Body of pancreas (tissue), 4 donors: ENCODE measurements at regions not wholly inside any gene's neighbourhood (a gene's known extent, or its start where the extent isn't known, plus 50 kb on each side); places are given as distances from the start of the nearest gene placed in this dataset.

Source experiments
- ATAC-seq: fragments of 150-250 bp; one replicate; pipeline ENCODE4 v1.9.1; 2016
- DNase-seq, 4 donors: peaks; one replicate each; pipeline ENCODE4 v3.0.0-alpha.2; 2019
- H3K27ac ChIP-seq, 4 donors: fragments of 200-600 bp; sonication (generic); 1 replicate in 3 of 4; 2 replicates in 1 of 4; pipeline versions ENCODE4 v1.5.1 to v1.6.1; 2016 to 2019; ENCODE audit warnings: mild to moderate bottlenecking in 1 of 4, mixed read lengths in 1 of 4, moderate library complexity in 1 of 4
- H3K27me3 ChIP-seq, 2 donors: fragments of 200-600 bp; sonication (generic); one replicate each; pipeline ENCODE4 v1.6.0; 2016; ENCODE audit warnings: mild to moderate bottlenecking in 1 of 2
- H3K36me3 ChIP-seq, 2 donors: fragments of 200-600 bp; sonication (generic); replicated peaks in 1 of 2; 2 replicates each; pipeline ENCODE4 v1.5.1; 2016; ENCODE audit warnings: low read depth in 2 of 2; ENCODE audit not compliant: insufficient read depth in 1 of 2
- H3K4me1 ChIP-seq: fragments of 200-600 bp; sonication (generic); one replicate; pipeline ENCODE4 v1.6.0; 2016
- H3K4me3 ChIP-seq, 2 donors: fragments of 200-600 bp; sonication (generic); 1 replicate in 1 of 2; 2 replicates in 1 of 2; pipeline ENCODE4 v1.5.1; 2016 to 2019
- H3K9me3 ChIP-seq, 3 donors: fragments of 200-600 bp; sonication (generic); 1 replicate in 2 of 3; 2 replicates in 1 of 3; pipeline ENCODE4 v1.5.1; 2016
- POLR2A ChIP-seq, 3 donors: fragments of 450-650 bp; IDR thresholded peaks; one replicate each; pipeline ENCODE4 v1.6.1; 2016; ENCODE audit warnings: antibody characterized with exemption in 3 of 3, mild to moderate bottlenecking in 2 of 3
- WGBS, 2 donors: methylation state at CpG; one replicate each; pipeline ENCODE4 v1.1.5; 2017; 5-methylcytosine and 5-hydroxymethylcytosine counted together
- intact Hi-C: fragments of 100-400 bp; cut with DNase I; formaldehyde crosslinking; loops from one replicate; pipeline ENCODE4 v1.15.1; 2023
- TF ChIP-seq, protein P1 (sequence below), 7 experiments: fragments of 450-650 bp in 4 of 7; fragments of 200-600 bp in 3 of 7; sonication (generic) in 3 of 7; IDR thresholded peaks; one replicate each; pipeline ENCODE4 v1.5.1; 2016 to 2019; ENCODE audit warnings: antibody characterized with exemption in 7 of 7

DNA sequence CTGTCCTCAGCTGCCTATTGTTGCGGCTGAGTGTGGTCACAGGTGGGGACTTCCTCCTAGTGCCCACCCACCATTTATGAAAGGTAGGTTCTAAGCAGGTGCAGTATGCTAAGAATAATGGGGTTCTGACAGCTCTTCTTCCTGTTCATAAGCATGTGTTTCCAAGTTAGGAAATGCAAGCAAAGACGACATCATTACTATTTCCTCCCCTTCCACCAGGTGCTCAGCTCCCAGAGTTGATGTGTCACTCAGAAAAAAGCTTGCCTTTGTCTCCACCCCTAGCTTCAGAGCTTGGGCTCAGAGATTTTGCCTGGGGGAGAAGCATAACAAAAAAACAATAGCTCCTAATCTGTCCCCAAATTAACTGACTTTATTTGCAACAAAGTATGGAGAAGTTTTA lies 1076.7 kb downstream of the NR2F1-AS1 start:
- Histone ChIP-seq H3K27ac (no peak overlapping the region), H3K27me3 (no peaks in the 10 kb centered on the region), H3K9me3 (peaks cover 0 to 6% (median 0%) of the 10 kb centered on the region in 3 donors), H3K4me3 (no peak overlapping the region), H3K36me3 (no peaks in the 10 kb centered on the region), H3K4me1 (no peaks in the 10 kb centered on the region)
- TF ChIP-seq POLR2A (IDR thresholded peaks at IDR 0.05), result no peak
- DNase-seq (no peak), ATAC-seq (no peak)
- WGBS, 2 donors, result 48 to 50% methylated on average over 2 of the region's 2 CpGs
- intact Hi-C loops, result no loop called here

DNA sequence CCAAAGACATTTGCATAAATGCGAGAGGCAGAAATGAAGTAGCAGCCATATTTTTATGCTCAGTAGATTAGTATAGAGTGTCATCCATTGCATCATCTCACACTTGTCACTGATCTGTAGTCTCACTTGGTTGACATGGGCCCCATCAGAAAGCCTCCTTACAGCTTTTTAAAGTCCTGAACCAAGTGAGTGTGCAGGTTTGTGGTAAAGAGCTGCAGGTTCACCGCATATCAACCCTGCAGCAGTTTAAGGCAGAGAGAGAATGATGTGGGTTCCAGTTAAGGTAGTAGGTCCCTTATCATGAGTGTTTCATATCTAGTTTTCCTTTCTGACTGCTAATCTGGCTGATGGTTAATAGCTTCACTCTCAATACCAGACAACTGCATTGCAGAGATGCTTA lies 1080.3 kb downstream of the NR2F1-AS1 start:
- no peak for DNase-seq

DNA sequence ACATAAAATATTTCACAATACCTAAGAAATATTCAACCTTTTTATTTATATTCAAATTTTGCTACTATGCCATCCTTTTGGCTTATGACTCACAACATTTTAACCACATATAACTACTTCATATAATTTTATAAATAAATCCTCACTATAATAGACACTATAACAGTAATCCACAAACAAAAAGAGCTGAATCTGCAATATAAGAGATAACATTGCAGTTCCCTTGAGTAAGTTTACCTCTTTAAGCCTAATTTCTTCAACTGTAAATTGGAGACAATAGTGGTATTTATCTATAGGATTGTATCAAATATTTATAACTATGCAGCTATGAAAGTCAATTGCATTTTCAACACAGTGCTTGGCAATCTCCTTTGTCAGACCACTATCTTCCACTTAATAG lies 1084.5 kb downstream of the NR2F1-AS1 start:
- no peak for DNase-seq
- no peak overlapping the region for H3K4me3 ChIP-seq

More for the DNA sequence above, 1080.3 kb downstream of the NR2F1-AS1 start:
- Histone ChIP-seq H3K36me3 (no peaks in the 10 kb centered on the region), H3K9me3 (no peaks in the 10 kb centered on the region), H3K27me3 (no peaks in the 10 kb centered on the region), H3K4me1 (no peaks in the 10 kb centered on the region), H3K27ac (no peak overlapping the region), H3K4me3 (no peak overlapping the region)
- intact Hi-C loops, result no loop called here
- 85% methylated on average over 2 of the region's 2 CpGs for WGBS, 2 donors
- no peak for ATAC-seq
- no peak for TF ChIP-seq POLR2A (IDR thresholded peaks at IDR 0.05)
- TF ChIP-seq, protein P1, sequence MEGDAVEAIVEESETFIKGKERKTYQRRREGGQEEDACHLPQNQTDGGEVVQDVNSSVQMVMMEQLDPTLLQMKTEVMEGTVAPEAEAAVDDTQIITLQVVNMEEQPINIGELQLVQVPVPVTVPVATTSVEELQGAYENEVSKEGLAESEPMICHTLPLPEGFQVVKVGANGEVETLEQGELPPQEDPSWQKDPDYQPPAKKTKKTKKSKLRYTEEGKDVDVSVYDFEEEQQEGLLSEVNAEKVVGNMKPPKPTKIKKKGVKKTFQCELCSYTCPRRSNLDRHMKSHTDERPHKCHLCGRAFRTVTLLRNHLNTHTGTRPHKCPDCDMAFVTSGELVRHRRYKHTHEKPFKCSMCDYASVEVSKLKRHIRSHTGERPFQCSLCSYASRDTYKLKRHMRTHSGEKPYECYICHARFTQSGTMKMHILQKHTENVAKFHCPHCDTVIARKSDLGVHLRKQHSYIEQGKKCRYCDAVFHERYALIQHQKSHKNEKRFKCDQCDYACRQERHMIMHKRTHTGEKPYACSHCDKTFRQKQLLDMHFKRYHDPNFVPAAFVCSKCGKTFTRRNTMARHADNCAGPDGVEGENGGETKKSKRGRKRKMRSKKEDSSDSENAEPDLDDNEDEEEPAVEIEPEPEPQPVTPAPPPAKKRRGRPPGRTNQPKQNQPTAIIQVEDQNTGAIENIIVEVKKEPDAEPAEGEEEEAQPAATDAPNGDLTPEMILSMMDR (IDR thresholded peaks at IDR 0.05), result no peak

DNA sequence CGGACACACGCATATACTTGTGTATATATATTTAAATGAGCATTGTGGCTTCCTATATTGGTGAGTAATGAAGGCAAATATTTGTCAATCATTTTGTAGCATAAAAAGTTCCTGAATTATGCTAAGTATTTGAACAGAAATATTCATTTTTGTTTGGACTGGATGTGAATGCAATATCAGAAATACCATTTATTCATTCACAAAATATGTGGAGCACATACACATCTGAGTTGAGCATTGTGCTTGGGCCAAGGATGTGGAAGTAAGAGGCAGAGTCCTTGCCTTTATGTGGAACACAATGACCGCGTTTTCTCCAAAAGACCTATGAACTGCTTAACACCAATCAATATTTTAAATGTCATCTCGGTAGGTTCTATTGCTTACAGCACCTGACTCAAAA lies 1086.5 kb downstream of the NR2F1-AS1 start:
- no peak overlapping the region for H3K4me3 ChIP-seq
- no peaks in the 10 kb centered on the region for H3K4me1 ChIP-seq
- no peaks in the 10 kb centered on the region for H3K9me3 ChIP-seq
- TF ChIP-seq, protein P1 (IDR thresholded peaks at IDR 0.05), result no peak
- no peak for TF ChIP-seq POLR2A (IDR thresholded peaks at IDR 0.05)
- H3K27ac ChIP-seq, result no peak overlapping the region
- ATAC-seq (no peak), DNase-seq (no peak)
- intact Hi-C loops, result no loop called here
- H3K36me3 ChIP-seq, result no peaks in the 10 kb centered on the region
- 58 to 63% methylated on average over 5 of the region's 5 CpGs for WGBS, 2 donors
- no peaks in the 10 kb centered on the region for H3K27me3 ChIP-seq

More for the DNA sequence above, 1084.5 kb downstream of the NR2F1-AS1 start:
- Histone ChIP-seq H3K27me3 (no peaks in the 10 kb centered on the region), H3K4me1 (no peaks in the 10 kb centered on the region), H3K36me3 (no peaks in the 10 kb centered on the region), H3K9me3 (no peaks in the 10 kb centered on the region), H3K27ac (no peak overlapping the region)
- intact Hi-C loops, result no loop called here
- ATAC-seq, result no peak
- TF ChIP-seq, protein P1 (IDR thresholded peaks at IDR 0.05), result no peak
- no peak for TF ChIP-seq POLR2A (IDR thresholded peaks at IDR 0.05)

DNA sequence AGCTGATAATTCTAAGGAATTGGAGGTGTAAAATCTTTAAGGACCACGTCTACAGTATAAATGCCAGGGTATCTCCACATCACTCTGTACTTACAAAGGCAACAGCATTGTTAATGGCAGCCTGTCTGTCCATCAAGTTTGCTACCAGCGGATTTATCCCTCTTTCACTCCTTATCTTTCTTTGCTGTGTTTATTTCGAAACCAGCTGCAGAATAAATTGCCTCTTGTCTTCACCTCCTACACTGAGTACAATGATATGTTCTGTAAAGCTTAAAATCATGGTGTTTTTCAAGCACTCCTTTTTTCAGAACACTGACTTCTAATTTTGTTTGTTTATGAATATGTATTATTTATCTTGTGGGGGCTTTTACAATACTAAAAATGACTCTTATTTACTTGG lies 1088.1 kb downstream of the NR2F1-AS1 start:
- 20 to 22% methylated on average over 3 of the region's 3 CpGs for WGBS, 2 donors
- TF ChIP-seq, protein P1 (IDR thresholded peaks at IDR 0.05), result no peak
- intact Hi-C loops, result no loop called here

More for the DNA sequence above, 1088.1 kb downstream of the NR2F1-AS1 start:
- Histone ChIP-seq H3K27me3 (no peaks in the 10 kb centered on the region), H3K4me1 (no peaks in the 10 kb centered on the region), H3K27ac (no peak overlapping the region), H3K36me3 (no peaks in the 10 kb centered on the region), H3K4me3 (no peak overlapping the region), H3K9me3 (no peaks in the 10 kb centered on the region)
- no peak for DNase-seq
- ATAC-seq, result no peak
